Neural cell (in vitro differentiated cells): ENCODE measurements at regions not wholly inside any gene's neighbourhood (a gene's known extent, or its start where the extent isn't known, plus 50 kb on each side); places are given as distances from the start of the nearest gene placed in this dataset.
"Not testable (repeated sequence)": the region's sequence is repeated elsewhere in the genome, so short reads cannot be mapped to it uniquely, and the experiment has no call there.

Source experiments
- H2AFZ ChIP-seq: fragments of 200-600, 300-800 bp; sonication (generic), shearing (Covaris generic); 2 replicates; pipeline ENCODE4 v1.6.0; 2014; ENCODE audit warnings: low read depth, mild to moderate bottlenecking, antibody characterized with exemption, low read length, moderate library complexity
- H3F3A ChIP-seq: fragments of 200-600 bp; shearing (Covaris generic); 2 replicates; pipeline ENCODE4 v1.6.1; 2016; ENCODE audit warnings: mild to moderate bottlenecking, moderate library complexity, mixed read lengths, antibody characterized with exemption, low read length; ENCODE audit not compliant: insufficient read depth, poor library complexity, severe bottlenecking
- H3K27ac ChIP-seq: fragments of 200-600, 300-800 bp; sonication (generic), shearing (Covaris generic); 2 replicates; pipeline ENCODE4 v1.5.1; 2014; ENCODE audit warnings: mild to moderate bottlenecking, low read length, moderate library complexity
- H3K27me3 ChIP-seq: fragments of 300-800, 200-600 bp; sonication (generic), shearing (Covaris generic); 2 replicates; pipeline ENCODE4 v1.6.0; 2014; ENCODE audit warnings: mild to moderate bottlenecking, low read depth, low read length, moderate library complexity; ENCODE audit not compliant: insufficient read depth
- H3K36me3 ChIP-seq: fragments of 300-800, 200-600 bp; sonication (generic), shearing (Covaris generic); 2 replicates; pipeline ENCODE4 v1.5.1; 2014; ENCODE audit warnings: mild to moderate bottlenecking, antibody characterized with exemption, low read length, moderate library complexity; ENCODE audit not compliant: insufficient read depth
- H3K4me2 ChIP-seq: fragments of 300-800, 200-600 bp; sonication (generic), shearing (Covaris generic); 2 replicates; pipeline ENCODE4 v1.6.0; 2014; ENCODE audit warnings: mild to moderate bottlenecking, low read length
- H3K4me3 ChIP-seq: fragments of 300-800, 200-600 bp; sonication (generic), shearing (Covaris generic); 2 replicates; pipeline ENCODE4 v1.5.1; 2014; ENCODE audit warnings: mild to moderate bottlenecking, low read length, moderate library complexity
- H3K79me2 ChIP-seq: fragments of 200-600 bp; shearing (Covaris generic); replicated peaks from 2 replicates; pipeline ENCODE4 v1.6.0; 2014; ENCODE audit warnings: mild to moderate bottlenecking, low read length, moderate library complexity; ENCODE audit not compliant: insufficient read depth
- H3K9ac ChIP-seq: fragments of 300-800, 200-600 bp; sonication (generic), shearing (Covaris generic); 2 replicates; pipeline ENCODE4 v1.6.1; 2016; ENCODE audit warnings: mild to moderate bottlenecking, low read length, mixed read lengths
- H3K9me2 ChIP-seq: fragments of 200-600 bp; shearing (Covaris generic); 2 replicates; pipeline ENCODE4 v1.6.1; 2016; ENCODE audit warnings: mild to moderate bottlenecking, low read length, mixed read lengths; ENCODE audit not compliant: insufficient read depth
- H3K9me3 ChIP-seq: fragments of 200-600, 300-800 bp; sonication (generic), shearing (Covaris generic); 2 replicates; pipeline ENCODE4 v1.6.1; 2016; ENCODE audit warnings: mild to moderate bottlenecking, mixed run types, low read length, moderate library complexity, mixed read lengths
- H4K20me1 ChIP-seq: fragments of 200-600 bp; shearing (Covaris generic); 2 replicates; pipeline ENCODE4 v1.6.1; 2016; ENCODE audit warnings: mild to moderate bottlenecking, mixed run types; ENCODE audit not compliant: insufficient read depth
- CTCF ChIP-seq: fragments of 450-650 bp; IDR thresholded peaks from 2 replicates; pipeline ENCODE4 v1.5.1; 2014; ENCODE audit warnings: antibody characterized with exemption, mild to moderate bottlenecking, moderate library complexity; ENCODE audit not compliant: poor library complexity, severe bottlenecking
- EP300 ChIP-seq: fragments of 450-650 bp; conservative IDR thresholded peaks from 2 replicates; pipeline ENCODE4 v1.6.1; 2014; ENCODE audit warnings: antibody characterized with exemption, mild to moderate bottlenecking, moderate library complexity; ENCODE audit not compliant: poor library complexity, severe bottlenecking
- EZH2 ChIP-seq: fragments of 200-600, 300-800 bp; shearing (Covaris generic), sonication (generic); IDR thresholded peaks from 2 replicates; pipeline ENCODE4 v1.6.1; 2014; ENCODE audit warnings: antibody characterized with exemption, low read length, borderline replicate concordance, mild to moderate bottlenecking; ENCODE audit not compliant: insufficient read depth, poor library complexity, severe bottlenecking
- MXI1 ChIP-seq: fragments of 450-650 bp; conservative IDR thresholded peaks from 2 replicates; pipeline ENCODE4 v1.6.1; 2014; ENCODE audit warnings: antibody characterized with exemption, mild to moderate bottlenecking; ENCODE audit not compliant: poor library complexity, severe bottlenecking
- POLR2AphosphoS5 ChIP-seq: IDR thresholded peaks from 2 replicates; pipeline ENCODE4 v1.6.1; 2012
- RAD21 ChIP-seq: fragments of 450-650 bp; conservative IDR thresholded peaks from 2 replicates; pipeline ENCODE4 v1.6.1; 2014; ENCODE audit warnings: antibody characterized with exemption, mild to moderate bottlenecking, moderate library complexity
- REST ChIP-seq: IDR thresholded peaks from 2 replicates; pipeline ENCODE4 v1.6.1; 2012; ENCODE audit warnings: borderline replicate concordance
- SMC3 ChIP-seq: fragments of 450-650 bp; conservative IDR thresholded peaks from 2 replicates; pipeline ENCODE4 v1.6.1; 2014; ENCODE audit warnings: antibody characterized with exemption, mild to moderate bottlenecking, moderate library complexity; ENCODE audit not compliant: poor library complexity
- TAF1 ChIP-seq: IDR thresholded peaks from 2 replicates; pipeline ENCODE4 v1.6.1; 2012; ENCODE audit warnings: low read depth

- Histone ChIP-seq H3K9me3 (no peaks in the 10 kb centered on the region), H3K36me3 (no peaks in the 10 kb centered on the region), H3K79me2 (no peaks in the 10 kb centered on the region), H3K27me3 (no peaks in the 10 kb centered on the region), H3K4me2 (no peak overlapping the region), H4K20me1 (no peaks in the 10 kb centered on the region), H3K9me2 (no peaks in the 10 kb centered on the region), H2AFZ (no peak overlapping the region), H3K27ac (no peak overlapping the region), H3F3A (no peaks in the 10 kb centered on the region), H3K4me3 (no peak overlapping the region), H3K9ac (no peak overlapping the region)
- TF ChIP-seq EP300 (no peak), POLR2AphosphoS5 (no peak), SMC3 (no peak), REST (no peak), EZH2 (no peak), TAF1 (no peak), RAD21 (no peak), MXI1 (no peak), CTCF (no peak)
These were observed 713.6 kb downstream of the TDRD15 start for GRCh38 chr2:21837168-21837960.

GRCh38 chr2:21841341-21841740 lies 717.6 kb downstream of the TDRD15 start:
- H3K79me2 ChIP-seq = no peaks in the 10 kb centered on the region
- H3K27ac ChIP-seq = no peak overlapping the region
- H3K9ac ChIP-seq = no peak overlapping the region
- H3K36me3 ChIP-seq = no peaks in the 10 kb centered on the region
- no peak overlapping the region for H3K4me2 ChIP-seq
- no peaks in the 10 kb centered on the region for H3K9me3 ChIP-seq
- H3F3A ChIP-seq = no peaks in the 10 kb centered on the region
- no peaks in the 10 kb centered on the region for H4K20me1 ChIP-seq
- H2AFZ ChIP-seq = no peak overlapping the region
- no peaks in the 10 kb centered on the region for H3K9me2 ChIP-seq
- H3K4me3 ChIP-seq = no peak overlapping the region
- H3K27me3 ChIP-seq = no peaks in the 10 kb centered on the region
- TF ChIP-seq EZH2 = no peak

- H4K20me1 ChIP-seq, H3K36me3 ChIP-seq, H3K27me3 ChIP-seq, H3K4me2 ChIP-seq, H3K4me3 ChIP-seq, H3F3A ChIP-seq, H3K79me2 ChIP-seq, H2AFZ ChIP-seq, H3K9me2 ChIP-seq, H3K9me3 ChIP-seq, H3K27ac ChIP-seq, H3K9ac ChIP-seq: not testable (repeated sequence)
These were observed 726.6 kb downstream of the TDRD15 start for GRCh38 chr2:21850367-21850766.
